K562 (cell line): ENCODE measurements at regions not wholly inside any gene's neighbourhood (a gene's known extent, or its start where the extent isn't known, plus 50 kb on each side); places are given as distances from the start of the nearest gene placed in this dataset.

Source experiments
- ATAC-seq: fragments of 200-7000 bp; cut with Tn5 transposase; 3 replicates; pipeline ENCODE4 v1.9.1; 2020; ENCODE audit warnings: moderate library complexity
- BruUV-seq: library from RNA; stranded (reverse); fragments of 400-500 nt; replicated peaks from 2 replicates; lab custom pipeline; 2021; lab: Mats Ljungman, UMichigan
- CTCF ChIA-PET: fragments of 300-600 bp; formaldehyde crosslinking; extraction: SDS; loops from one replicate; lab custom pipeline; 2021; ENCODE audit warnings: low intra/inter-chr PET ratio; lab: Yijun Ruan, JAX
- POLR2A ChIA-PET: fragments of 300-600, 350-650 bp; sonication (Branson Sonifier 250); formaldehyde crosslinking; extraction: SDS; loops from one replicate; lab custom pipeline; 2021; ENCODE audit warnings: antibody characterized with exemption, inconsistent platforms; lab: Yijun Ruan, JAX
- DNase-seq, 4 experiments: peaks; one replicate each; pipeline versions ENCODE4 v3.0.0 to v3.0.0-alpha.2; 2011 to 2018; ENCODE audit warnings: low spot score in 3 of 4, mixed read lengths in 3 of 4; ENCODE audit errors: extremely low read depth in 1 of 4
- FAIRE-seq: peaks from 2 replicates; lab custom pipeline; 2011; peaks lifted over from hg19 to GRCh38; lab: Jason Lieb, UNC
- H2AFZ ChIP-seq: 2 replicates; pipeline ENCODE4 v1.6.0; 2011; ENCODE audit warnings: low read depth, low read length, control low read depth, inconsistent platforms
- H3K27ac ChIP-seq: fragments of 200-600 bp; 3 replicates; pipeline ENCODE4 v1.8.0; 2011; ENCODE audit warnings: low read depth, mild to moderate bottlenecking, control low read depth, inconsistent platforms, low read length, moderate library complexity, mixed read lengths; ENCODE audit errors: extremely low read depth
- H3K27me3 ChIP-seq, 2 experiments: fragments of 300-600 bp in 1 of 2; 2 replicates in 1 of 2; 3 replicates in 1 of 2; pipeline versions ENCODE4 v1.6.0 to v1.8.0; 2011; ENCODE audit warnings: inconsistent platforms in 2 of 2, low read length in 2 of 2, mild to moderate bottlenecking in 1 of 2, mixed read lengths in 1 of 2, moderate library complexity in 1 of 2; ENCODE audit not compliant: control insufficient read depth in 2 of 2, insufficient read depth in 2 of 2
- H3K36me3 ChIP-seq: fragments of 300-600 bp; 3 replicates; pipeline ENCODE4 v1.8.0; 2011; ENCODE audit warnings: mild to moderate bottlenecking, low read length, inconsistent platforms; ENCODE audit not compliant: control insufficient read depth, insufficient read depth
- H3K4me1 ChIP-seq, 2 experiments: fragments of 200-600 bp in 1 of 2; replicated peaks in 1 of 2; 2 replicates in 1 of 2; 3 replicates in 1 of 2; pipeline versions ENCODE4 v1.5.1 to v1.8.0; 2011; ENCODE audit warnings: inconsistent platforms in 2 of 2, low read length in 2 of 2, mild to moderate bottlenecking in 1 of 2, mixed read lengths in 1 of 2, moderate library complexity in 1 of 2; ENCODE audit not compliant: control insufficient read depth in 2 of 2, insufficient read depth in 2 of 2
- H3K4me2 ChIP-seq: 2 replicates; pipeline ENCODE4 v1.6.1; 2011; ENCODE audit warnings: low read length, control low read depth, inconsistent platforms, mixed read lengths; ENCODE audit not compliant: insufficient read depth
- H3K4me3 ChIP-seq: fragments of 200-600 bp; sonication (generic), shearing (Covaris generic); 2 replicates; pipeline ENCODE4 v1.5.1; 2016; ENCODE audit warnings: control low read depth, inconsistent platforms
- H3K79me2 ChIP-seq: fragments of 200-600 bp; 3 replicates; pipeline ENCODE4 v1.8.0; 2011; ENCODE audit warnings: low read length, inconsistent platforms; ENCODE audit not compliant: control insufficient read depth, insufficient read depth
- H3K9ac ChIP-seq, 2 experiments: 2 replicates each; pipeline versions ENCODE4 v1.6.0 to v1.6.1; 2011; ENCODE audit warnings: low read depth in 2 of 2, low read length in 2 of 2, control low read depth in 1 of 2, inconsistent platforms in 1 of 2, mild to moderate bottlenecking in 1 of 2, mixed read lengths in 1 of 2; ENCODE audit not compliant: insufficient read depth in 1 of 2
- H3K9me1 ChIP-seq: one replicate; pipeline ENCODE4 v1.6.0; 2011; ENCODE audit warnings: inconsistent platforms, mild to moderate bottlenecking, low read length, moderate library complexity; ENCODE audit not compliant: control insufficient read depth, insufficient read depth
- H3K9me3 ChIP-seq: replicated peaks from 2 replicates; pipeline ENCODE4 v1.5.1; 2011; ENCODE audit warnings: low read depth, low read length, inconsistent platforms; ENCODE audit not compliant: control insufficient read depth, insufficient read depth
- H4K20me1 ChIP-seq: replicated peaks from 2 replicates; pipeline ENCODE4 v1.6.1; 2011; ENCODE audit warnings: low read length, inconsistent platforms, mixed read lengths; ENCODE audit not compliant: control insufficient read depth, insufficient read depth
- CUX1 ChIP-seq: fragments of 200-800 bp; sonication (Bioruptor generic); IDR thresholded peaks from 2 replicates; pipeline ENCODE4 v1.6.1; 2016; ENCODE audit warnings: missing genetic modification characterization, missing compliant biosample characterization
- EGR1 ChIP-seq: fragments of 450-650 bp; conservative IDR thresholded peaks from 2 replicates; pipeline ENCODE4 v1.6.1; 2017; ENCODE audit warnings: mild to moderate bottlenecking
- NR4A1 ChIP-seq, 2 experiments: fragments of 250-450 bp in 1 of 2; fragments of 450-650 bp in 1 of 2; sonication (Bioruptor Pico) in 1 of 2; IDR thresholded peaks; 2 replicates each; pipeline versions ENCODE4 v1.4.0 to v1.6.1; 2016 to 2020; ENCODE audit warnings: mild to moderate bottlenecking in 2 of 2, missing compliant biosample characterization in 1 of 2, missing genetic modification characterization in 1 of 2, moderate library complexity in 1 of 2
- SAFB ChIP-seq: fragments of 200-400 bp; formaldehyde crosslinking; IDR thresholded peaks from 2 replicates; pipeline ENCODE4 v1.6.1; 2017; ENCODE audit warnings: low read depth, low read length, borderline replicate concordance
- ZBTB9 ChIP-seq: fragments of 450-650 bp; formaldehyde crosslinking; IDR thresholded peaks from 2 replicates; pipeline ENCODE4 v1.4.0; 2020; ENCODE audit warnings: mild to moderate bottlenecking, moderate library complexity
- WGBS: fragments of 100-300 bp; shearing (Covaris generic); methylation state at CpG from one replicate; pipeline ENCODE4 v1.1.6; 2016; ENCODE audit warnings: low coverage, mixed read lengths; ENCODE audit not compliant: insufficient coverage; ENCODE audit errors: missing lambda C conversion rate; 5-methylcytosine and 5-hydroxymethylcytosine counted together
- in situ Hi-C: fragments of 300-500 bp; cut with MboI; formaldehyde crosslinking; loops from 4 replicates; pipeline ENCODE4 v1.15.0; 2018; ENCODE audit warnings: inconsistent platforms, mixed read lengths
- intact Hi-C: fragments of 100-400 bp; cut with micrococcal nuclease; formaldehyde crosslinking; loops from 2 replicates; pipeline ENCODE4 v1.14.2; 2022

- DNase-seq (no peak), FAIRE-seq (no peak), ATAC-seq (no peak)
- no peaks in the 10 kb centered on the region for H4K20me1 ChIP-seq
- BruUV-seq, result no TSS peak
- no peak overlapping the region for H3K4me2 ChIP-seq
- H3K4me1 ChIP-seq, result no peaks in the 10 kb centered on the region
- no peak overlapping the region for H3K4me3 ChIP-seq
- no peaks in the 10 kb centered on the region for H3K27me3 ChIP-seq
- in situ Hi-C loops (no loop called here), intact Hi-C loops (no loop called here)
- no peak overlapping the region for H3K27ac ChIP-seq
- H3K36me3 ChIP-seq, result no peaks in the 10 kb centered on the region
- H3K9ac ChIP-seq, result no peak overlapping the region
- no peak for TF ChIP-seq SAFB
- no peak for TF ChIP-seq NR4A1 (CRISPR knock-in tag; IDR thresholded peaks at IDR 0.05)
- TF ChIP-seq NR4A1 (tag; IDR thresholded peaks at IDR 0.05), result no peak
- no peak for TF ChIP-seq CUX1 (CRISPR knock-in tag)
- TF ChIP-seq ZBTB9 (CRISPR knock-in tag), result no peak
- no peak for TF ChIP-seq EGR1
- TF ChIP-seq, all 486 proteins: peak for 0
- Histone ChIP-seq H2AFZ (no peak overlapping the region), H3K79me2 (no peaks in the 10 kb centered on the region), H3K9me1 (no peaks in the 10 kb centered on the region), H3K9me3 (no peaks in the 10 kb centered on the region)
- ChIA-PET CTCF (no interaction called here), POLR2A (no interaction called here)
- WGBS, result 0% methylated on average over 5 of the region's 5 CpGs
Measured at GRCh38 chr5:31066655-31067328, 126.7 kb upstream of the CDH6 start.
